GM12878 (cell line): ENCODE measurements at regions not wholly inside any gene's neighbourhood (a gene's known extent, or its start where the extent isn't known, plus 50 kb on each side); places are given as distances from the start of the nearest gene placed in this dataset.

Experiments used
- ATAC-seq: fragments of 200-7000 bp; cut with Tn5 transposase; 3 replicates; pipeline ENCODE4 v1.9.1; 2020; ENCODE audit warnings: mild to moderate bottlenecking, moderate library complexity
- BruUV-seq: library from RNA; stranded (reverse); fragments of 400-500 nt; replicated peaks from 2 replicates; lab custom pipeline; 2021; lab: Mats Ljungman, UMichigan
- CTCF ChIA-PET: fragments of 300-600 bp; sonication (Branson Sonifier 250); formaldehyde crosslinking; extraction: SDS; loops from one replicate; lab custom pipeline; 2021; ENCODE audit warnings: inconsistent platforms; lab: Yijun Ruan, JAX
- POLR2A ChIA-PET: fragments of 350-600 bp; formaldehyde crosslinking; extraction: SDS; loops from one replicate; lab custom pipeline; 2021; ENCODE audit warnings: inconsistent platforms; lab: Charles Lee
- RAD21 ChIA-PET: fragments of 300-600 bp; sonication (Branson Sonifier 250); formaldehyde crosslinking; loops from one replicate; lab custom pipeline; 2023; ENCODE audit warnings: antibody characterized with exemption; ENCODE audit not compliant: unreplicated experiment; lab: Charles Lee
- SMC1A ChIA-PET: fragments of 300-600 bp; sonication (Branson Sonifier 250); formaldehyde crosslinking; loops from one replicate; lab custom pipeline; 2023; ENCODE audit not compliant: unreplicated experiment, uncharacterized antibody; lab: Charles Lee
- DNase-seq: peaks from one replicate; pipeline ENCODE4 v3.0.0-alpha.2; 2011; ENCODE audit warnings: low read depth, low spot score
- FAIRE-seq: peaks from 3 replicates; lab custom pipeline; 2011; peaks lifted over from hg19 to GRCh38; lab: Jason Lieb, UNC
- H2AFZ ChIP-seq: 2 replicates; pipeline ENCODE4 v1.6.0; 2011; ENCODE audit warnings: low read depth, low read length, control low read depth; ENCODE audit not compliant: control insufficient read depth
- H3K27ac ChIP-seq: 2 replicates; pipeline ENCODE4 v1.5.1; 2011; ENCODE audit warnings: control low read depth; ENCODE audit not compliant: control insufficient read depth, insufficient read depth
- H3K27me3 ChIP-seq, 2 experiments: replicated peaks in 1 of 2; 2 replicates each; pipeline versions ENCODE4 v1.6.0 to v1.6.1; 2011; ENCODE audit warnings: low read length in 1 of 2; ENCODE audit not compliant: control insufficient read depth in 2 of 2, insufficient read depth in 2 of 2
- H3K36me3 ChIP-seq, 2 experiments: 2 replicates each; pipeline ENCODE4 v1.5.1; 2011; ENCODE audit warnings: low read length in 1 of 2; ENCODE audit not compliant: control insufficient read depth in 2 of 2, insufficient read depth in 2 of 2
- H3K4me1 ChIP-seq: 2 replicates; pipeline ENCODE4 v1.6.1; 2011; ENCODE audit warnings: mild to moderate bottlenecking, low read length, moderate library complexity, mixed read lengths; ENCODE audit not compliant: control insufficient read depth, insufficient read depth
- H3K4me2 ChIP-seq: 2 replicates; pipeline ENCODE4 v1.6.0; 2011; ENCODE audit warnings: control low read depth; ENCODE audit not compliant: control insufficient read depth, insufficient read depth
- H3K4me3 ChIP-seq: fragments of 200-600 bp; sonication (generic); 2 replicates; pipeline ENCODE4 v1.5.1; 2016
- H3K79me2 ChIP-seq: 2 replicates; pipeline ENCODE4 v1.6.0; 2011; ENCODE audit warnings: low read length; ENCODE audit not compliant: control insufficient read depth, insufficient read depth
- H3K9ac ChIP-seq: 2 replicates; pipeline ENCODE4 v1.8.0; 2011; ENCODE audit warnings: low read length, control low read depth, mixed read lengths; ENCODE audit not compliant: control insufficient read depth, insufficient read depth
- H3K9me3 ChIP-seq: replicated peaks from 3 replicates; pipeline ENCODE4 v1.5.1; 2011; ENCODE audit warnings: mild to moderate bottlenecking, low read length; ENCODE audit not compliant: control insufficient read depth, insufficient read depth
- H4K20me1 ChIP-seq: 2 replicates; pipeline ENCODE4 v1.6.0; 2011; ENCODE audit not compliant: control insufficient read depth, insufficient read depth
- ATF7 ChIP-seq: fragments of 450-650 bp; IDR thresholded peaks from 2 replicates; pipeline ENCODE4 v1.6.1; 2016; ENCODE audit warnings: low read depth, mild to moderate bottlenecking
- BACH1 ChIP-seq: fragments of 450-650 bp; IDR thresholded peaks from 2 replicates; pipeline ENCODE4 v1.6.1; 2017; ENCODE audit warnings: mild to moderate bottlenecking, borderline replicate concordance
- BRCA1 ChIP-seq: IDR thresholded peaks from 2 replicates; pipeline ENCODE4 v1.6.1; 2011; ENCODE audit warnings: low read depth, low read length, improper control_type of control experiment
- ELK1 ChIP-seq: IDR thresholded peaks from 2 replicates; pipeline ENCODE4 v1.6.1; 2012; ENCODE audit warnings: low read depth, low read length, improper control_type of control experiment
- IRF5 ChIP-seq: fragments of 450-650 bp; IDR thresholded peaks from 2 replicates; pipeline ENCODE4 v1.6.1; 2017; ENCODE audit warnings: borderline replicate concordance
- KDM1A ChIP-seq: fragments of 200-600 bp; sonication (generic); IDR thresholded peaks from 2 replicates; pipeline ENCODE4 v1.6.1; 2016; ENCODE audit warnings: borderline replicate concordance
- MTA3 ChIP-seq: IDR thresholded peaks from 2 replicates; pipeline ENCODE4 v1.6.1; 2012; ENCODE audit warnings: low read length, inconsistent platforms, borderline replicate concordance
- MXI1 ChIP-seq: fragments of 150-350 bp; IDR thresholded peaks from 2 replicates; pipeline ENCODE4 v1.6.1; 2011; ENCODE audit warnings: low read depth, mild to moderate bottlenecking, inconsistent platforms, low read length, improper control_type of control experiment
- NFYA ChIP-seq: IDR thresholded peaks from 2 replicates; pipeline ENCODE4 v1.6.1; 2011; ENCODE audit warnings: low read depth, mild to moderate bottlenecking, low read length, improper control_type of control experiment, borderline replicate concordance
- PAX5 ChIP-seq: IDR thresholded peaks from 2 replicates; pipeline ENCODE4 v1.6.1; 2011; ENCODE audit warnings: low read depth, low read length, borderline replicate concordance
- POLR2A ChIP-seq: IDR thresholded peaks from 2 replicates; pipeline ENCODE4 v1.6.1; 2011; ENCODE audit warnings: low read depth, mild to moderate bottlenecking, low read length
- POLR2AphosphoS5 ChIP-seq: IDR thresholded peaks from 2 replicates; pipeline ENCODE4 v1.6.1; 2011; ENCODE audit warnings: mild to moderate bottlenecking, low read length, inconsistent platforms
- SKIL ChIP-seq: fragments of 450-650 bp; IDR thresholded peaks from 2 replicates; pipeline ENCODE4 v1.6.1; 2017; ENCODE audit warnings: mild to moderate bottlenecking, low read depth, inconsistent platforms; ENCODE audit not compliant: poor library complexity, severe bottlenecking
- SP1 ChIP-seq: IDR thresholded peaks from one replicate; pipeline ENCODE4 v1.6.1; 2011; ENCODE audit warnings: low read depth, low read length
- TAF1 ChIP-seq: IDR thresholded peaks from 2 replicates; pipeline ENCODE4 v1.6.1; 2011; ENCODE audit warnings: mild to moderate bottlenecking, low read depth, low read length, borderline replicate concordance
- WRNIP1 ChIP-seq: IDR thresholded peaks from 2 replicates; pipeline ENCODE4 v1.6.1; 2011; ENCODE audit warnings: low read depth, low read length, improper control_type of control experiment, borderline replicate concordance
- YBX1 ChIP-seq: fragments of 450-650 bp; IDR thresholded peaks from 2 replicates; pipeline ENCODE4 v1.6.1; 2016; ENCODE audit warnings: antibody characterized with exemption
- ZSCAN29 ChIP-seq: fragments of 450-650 bp; IDR thresholded peaks from 2 replicates; pipeline ENCODE4 v1.6.1; 2017; ENCODE audit warnings: mild to moderate bottlenecking, moderate library complexity
- WGBS: methylation state at CpG from one replicate; pipeline ENCODE4 v1.1.6; 2016; ENCODE audit warnings: low lambda C conversion rate; ENCODE audit not compliant: insufficient replicate concordance, insufficient coverage; ENCODE audit errors: missing lambda C conversion rate; 5-methylcytosine and 5-hydroxymethylcytosine counted together
- in situ Hi-C: fragments of 300-500 bp; cut with MboI; formaldehyde crosslinking; loops from 9 replicates; pipeline ENCODE4 v1.14.3; 2018; ENCODE audit warnings: mixed read lengths
- intact Hi-C: fragments of 100-400 bp; cut with micrococcal nuclease; formaldehyde crosslinking; loops from one replicate; pipeline ENCODE4 v1.14.2; 2022; ENCODE audit not compliant: unreplicated experiment

- H3K36me3 ChIP-seq: no peaks in the 10 kb centered on the region
- no peak for ATAC-seq
- RAD21 ChIA-PET: no interaction called here
- no peak overlapping the region for H3K9ac ChIP-seq
- no peaks in the 10 kb centered on the region for H4K20me1 ChIP-seq
- 44% methylated on average over 14 of the region's 14 CpGs for WGBS
- no peak for DNase-seq
- H2AFZ ChIP-seq: no peak overlapping the region
- H3K4me3 ChIP-seq: no peak overlapping the region
- no peaks in the 10 kb centered on the region; the same call in 2 of the 3 replicates for H3K9me3 ChIP-seq
- POLR2A ChIA-PET: no interaction called here
- SMC1A ChIA-PET: no interaction called here
- no peaks in the 10 kb centered on the region for H3K4me1 ChIP-seq
- no TSS peak for BruUV-seq
- H3K4me2 ChIP-seq: no peak overlapping the region
- no peak for TF ChIP-seq IRF5
- no peak for TF ChIP-seq SP1
- TF ChIP-seq POLR2A: no peak
- TF ChIP-seq SKIL: no peak
- no peak for TF ChIP-seq PAX5
- TF ChIP-seq KDM1A: no peak
- no peak for TF ChIP-seq BRCA1
- no peak for TF ChIP-seq ZSCAN29
- TF ChIP-seq YBX1: no peak
- no peak for TF ChIP-seq MXI1
- no peak for TF ChIP-seq BACH1
- TF ChIP-seq WRNIP1: no peak
- TF ChIP-seq MTA3: no peak
- TF ChIP-seq ELK1: no peak
- TF ChIP-seq ATF7: no peak
- TF ChIP-seq NFYA: no peak
- TF ChIP-seq POLR2AphosphoS5: no peak
- no peak for TF ChIP-seq TAF1
- no peak for FAIRE-seq
- intact Hi-C loops (no loop called here), in situ Hi-C loops (no loop called here)
- H3K27ac ChIP-seq: no peak overlapping the region
- H3K27me3 ChIP-seq: no peaks in the 10 kb centered on the region
- CTCF ChIA-PET: no interaction called here
- no peaks in the 10 kb centered on the region for H3K79me2 ChIP-seq
These were observed 80.5 kb downstream of the IRX2 start for GRCh38 chr5:2670940-2671339.
